ENCODE measurements at regions not wholly inside any gene's neighbourhood (a gene's known extent, or its start where the extent isn't known, plus 50 kb on each side); places are given as distances from the start of the nearest gene placed in this dataset.

GRCh38 chr2:6024784-6025183, 332.6 kb downstream of the SOX11 start:
- TF ChIP-seq CTCF (IDR thresholded peaks at IDR 0.05; ENCODE audit: borderline replicate concordance, extremely low read depth, low read length, poor library complexity, severe bottlenecking) (no peak), EZH2 (IDR thresholded peaks at IDR 0.05; ENCODE audit: borderline replicate concordance, low read depth, low read length, severe bottlenecking) (no peak)
